ENCODE measurements at regions not wholly inside any gene's neighbourhood (a gene's known extent, or its start where the extent isn't known, plus 50 kb on each side); places are given as distances from the start of the nearest gene placed in this dataset.

DNA sequence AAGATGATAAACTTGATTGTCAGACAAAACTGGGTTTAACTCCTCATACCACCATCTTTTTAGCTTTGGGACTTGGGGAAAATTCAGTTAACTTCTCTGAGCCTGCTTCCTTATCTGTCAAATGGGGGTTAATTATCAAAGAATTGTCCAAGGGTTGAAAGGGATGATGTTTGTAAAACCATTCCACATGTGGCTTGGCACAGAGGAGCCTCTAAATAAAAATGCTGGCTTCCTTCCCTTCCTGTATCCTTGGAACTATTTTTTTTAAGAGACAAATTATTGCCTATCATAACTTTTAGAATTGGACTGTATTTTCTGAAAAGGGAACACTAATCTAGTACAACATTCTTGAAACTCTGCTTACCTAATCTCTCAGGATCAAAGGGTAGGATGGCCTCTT is 143.4 kb upstream of the USP24 start:
- no peaks in the 10 kb centered on the region for H3K36me3 Mint-ChIP-seq
- no peak overlapping the region for H3K27ac Mint-ChIP-seq

DNA sequence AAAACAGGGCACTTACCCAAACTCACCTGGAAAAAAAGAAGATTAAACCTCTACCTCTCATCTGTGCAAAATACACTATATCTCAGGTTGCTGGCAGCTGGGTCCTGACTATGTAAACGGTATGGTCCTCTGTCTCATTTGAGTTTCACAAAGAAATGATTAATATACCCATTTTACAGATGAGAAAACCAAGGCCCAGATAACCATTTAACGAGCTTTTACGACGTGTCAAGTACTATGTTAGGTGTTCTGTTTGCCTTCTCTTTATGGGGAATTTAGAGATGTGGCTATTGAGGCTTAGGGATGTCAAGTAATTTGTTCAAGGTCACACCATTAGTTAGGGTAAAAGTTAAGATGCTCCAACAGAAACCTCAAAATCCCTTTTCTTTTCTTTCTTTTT is 140.4 kb upstream of the USP24 start:
- DNase-seq, result no peak
- Mint-ChIP-seq H3K27me3 (ENCODE audit: low read depth in 3 of 3) (peaks cover 0 to 5% (median 0%) of the 10 kb centered on the region in 3 donors), H3K9me3 (no peaks in the 10 kb centered on the region), H3K36me3 (no peaks in the 10 kb centered on the region), H3K27ac (no peak overlapping the region), H3K4me3 (no peak overlapping the region), H3K4me1 (no peaks in the 10 kb centered on the region)
- Histone ChIP-seq H3K4me3 (replicated peaks in 1 of 3; ENCODE audit: low read depth in 2 of 3, low read length in 3 of 3) (no peak overlapping the region), H3K36me3 (replicated peaks in 1 of 2; ENCODE audit: control insufficient read depth in 1 of 2, insufficient read depth in 2 of 2, low read length in 2 of 2) (no peaks in the 10 kb centered on the region), H3K4me1 (ENCODE audit: control insufficient read depth in 1 of 2, insufficient read depth in 2 of 2, low read length in 2 of 2) (no peaks in the 10 kb centered on the region), H3K9ac (ENCODE audit: insufficient read depth, low read length, poor library complexity, severe bottlenecking) (no peak overlapping the region), H4K20me1 (ENCODE audit: insufficient read depth, low read length) (no peaks in the 10 kb centered on the region), H3K9me3 (replicated peaks in 1 of 2; ENCODE audit: control insufficient read depth in 1 of 2, insufficient read depth in 1 of 2, low read length in 2 of 2) (no peaks in the 10 kb centered on the region), H3K79me2 (ENCODE audit: insufficient read depth, low read length) (no peaks in the 10 kb centered on the region), H3K4me2 (replicated peaks; ENCODE audit: extremely low read depth, low read length, poor library complexity, severe bottlenecking) (no peak overlapping the region), H3K27me3 (ENCODE audit: control insufficient read depth in 2 of 2, insufficient read depth in 2 of 2, low read length in 2 of 2) (peaks cover 0 to under 1% of the 10 kb centered on the region in 2 donors), H2AFZ (ENCODE audit: insufficient read depth, low read depth, low read length, poor library complexity, severe bottlenecking) (no peak overlapping the region), H3K27ac (ENCODE audit: low read depth in 1 of 2, low read length in 2 of 2) (no peak overlapping the region)
- WGBS (ENCODE audit: insufficient coverage), result no CpG with 5 or more reads among the region's 4 CpGs
- no peak for TF ChIP-seq CTCF (IDR thresholded peaks at IDR 0.05)
- intact Hi-C loops (cut with micrococcal nuclease), result no loop called here

More for the DNA sequence above, 143.4 kb upstream of the USP24 start:
- no peaks in the 10 kb centered on the region for H3K27me3 ChIP-seq (ENCODE audit: control insufficient read depth in 2 of 2, insufficient read depth in 2 of 2, low read length in 2 of 2)
- H3K9me3 Mint-ChIP-seq, result no peaks in the 10 kb centered on the region
- DNase-seq, result no peak
- no peak overlapping the region for H3K4me3 ChIP-seq (replicated peaks in 1 of 3; ENCODE audit: low read depth in 2 of 3, low read length in 3 of 3)
- no peak overlapping the region for H3K4me3 Mint-ChIP-seq
- peaks cover 0 to 5% (median 0%) of the 10 kb centered on the region in 3 donors for H3K27me3 Mint-ChIP-seq (ENCODE audit: low read depth in 3 of 3)
- intact Hi-C loops (cut with micrococcal nuclease), result no loop called here
- no peak overlapping the region for H3K4me2 ChIP-seq (replicated peaks; ENCODE audit: extremely low read depth, low read length, poor library complexity, severe bottlenecking)
- H2AFZ ChIP-seq (ENCODE audit: insufficient read depth, low read depth, low read length, poor library complexity, severe bottlenecking), result no peak overlapping the region
- H3K27ac ChIP-seq (ENCODE audit: low read depth in 1 of 2, low read length in 2 of 2), result no peak overlapping the region
- H3K9ac ChIP-seq (ENCODE audit: insufficient read depth, low read length, poor library complexity, severe bottlenecking), result no peak overlapping the region
- H3K4me1 Mint-ChIP-seq, result no peaks in the 10 kb centered on the region
- TF ChIP-seq CTCF (IDR thresholded peaks at IDR 0.05), result no peak
- no peaks in the 10 kb centered on the region for H3K79me2 ChIP-seq (ENCODE audit: insufficient read depth, low read length)
- H4K20me1 ChIP-seq (ENCODE audit: insufficient read depth, low read length), result no peaks in the 10 kb centered on the region
- H3K4me1 ChIP-seq (ENCODE audit: control insufficient read depth in 1 of 2, insufficient read depth in 2 of 2, low read length in 2 of 2), result no peaks in the 10 kb centered on the region
- no peaks in the 10 kb centered on the region for H3K36me3 ChIP-seq (replicated peaks in 1 of 2; ENCODE audit: control insufficient read depth in 1 of 2, insufficient read depth in 2 of 2, low read length in 2 of 2)
- no peaks in the 10 kb centered on the region for H3K9me3 ChIP-seq (replicated peaks in 1 of 2; ENCODE audit: control insufficient read depth in 1 of 2, insufficient read depth in 1 of 2, low read length in 2 of 2)

Measured in CD14-positive monocyte (primary cell).